HEK293 (cell line): ENCODE measurements at regions not wholly inside any gene's neighbourhood (a gene's known extent, or its start where the extent isn't known, plus 50 kb on each side); places are given as distances from the start of the nearest gene placed in this dataset.

Source experiments
- CTCF ChIA-PET: fragments of 350-600 bp; formaldehyde crosslinking; extraction: SDS; loops from one replicate; lab custom pipeline; 2021; ENCODE audit warnings: antibody characterized with exemption; lab: Yijun Ruan, JAX
- POLR2A ChIA-PET: fragments of 300-600 bp; formaldehyde crosslinking; extraction: SDS; loops from one replicate; lab custom pipeline; 2020; ENCODE audit warnings: antibody characterized with exemption, inconsistent platforms; lab: Yijun Ruan, JAX
- H3K27ac ChIP-seq: fragments of 200-500 bp; sonication (Bioruptor generic); 2 replicates; pipeline ENCODE4 v1.5.1; 2014; ENCODE audit warnings: low read depth, low read length, control low read depth, inconsistent platforms; ENCODE audit errors: extremely low read depth
- H3K36me3 ChIP-seq, 2 experiments: fragments of 200-500 bp in 1 of 2; sonication (Bioruptor generic) in 1 of 2; 1 replicate in 1 of 2; 2 replicates in 1 of 2; pipeline ENCODE4 v1.5.1; 2014 to 2017; ENCODE audit warnings: inconsistent platforms in 2 of 2, low read length in 2 of 2; ENCODE audit not compliant: control insufficient read depth in 2 of 2, insufficient read depth in 1 of 2
- H3K4me1 ChIP-seq: fragments of 200-500 bp; sonication (Bioruptor generic); 2 replicates; pipeline ENCODE4 v1.5.1; 2014; ENCODE audit warnings: mild to moderate bottlenecking, low read length, inconsistent platforms; ENCODE audit not compliant: control insufficient read depth, insufficient read depth
- H3K4me3 ChIP-seq: 2 replicates; pipeline ENCODE4 v1.5.1; 2011; ENCODE audit warnings: low read depth, mild to moderate bottlenecking, control low read depth, low read length, moderate library complexity
- H3K9me3 ChIP-seq: fragments of 200-500 bp; sonication (Bioruptor generic); 2 replicates; pipeline ENCODE4 v1.5.1; 2014; ENCODE audit warnings: low read depth, low read length, inconsistent platforms; ENCODE audit not compliant: control insufficient read depth, insufficient read depth
- EGR2 ChIP-seq: fragments of 450-650 bp; formaldehyde crosslinking; IDR thresholded peaks from 2 replicates; pipeline ENCODE4 v1.5.1; 2016; ENCODE audit warnings: low read depth, missing biosample characterization, missing genetic modification characterization
- KLF8 ChIP-seq: fragments of 450-650 bp; formaldehyde crosslinking; IDR thresholded peaks from 2 replicates; pipeline ENCODE4 v1.5.1; 2016; ENCODE audit warnings: missing biosample characterization, missing genetic modification characterization
- SP7 ChIP-seq: fragments of 450-650 bp; formaldehyde crosslinking; IDR thresholded peaks from 2 replicates; pipeline ENCODE4 v1.5.1; 2016; ENCODE audit warnings: missing biosample characterization, missing genetic modification characterization
- TRIM28 ChIP-seq: IDR thresholded peaks from 2 replicates; pipeline ENCODE4 v1.6.1; 2011; ENCODE audit warnings: low read length, control low read depth, borderline replicate concordance
- ZBTB48 ChIP-seq: fragments of 450-650 bp; formaldehyde crosslinking; IDR thresholded peaks from 2 replicates; pipeline ENCODE4 v1.5.1; 2016; ENCODE audit warnings: missing biosample characterization, missing genetic modification characterization
- ZNF140 ChIP-seq: fragments of 450-650 bp; formaldehyde crosslinking; IDR thresholded peaks from 2 replicates; pipeline ENCODE4 v1.5.1; 2016; ENCODE audit warnings: missing biosample characterization, missing genetic modification characterization
- ZNF146 ChIP-seq: fragments of 450-650 bp; formaldehyde crosslinking; IDR thresholded peaks from 2 replicates; pipeline ENCODE4 v1.5.1; 2016; ENCODE audit warnings: missing biosample characterization, missing genetic modification characterization
- ZNF19 ChIP-seq: fragments of 450-650 bp; formaldehyde crosslinking; IDR thresholded peaks from 2 replicates; pipeline ENCODE4; 2016; ENCODE audit warnings: missing biosample characterization, missing genetic modification characterization, low read depth
- ZNF24 ChIP-seq: fragments of 450-650 bp; formaldehyde crosslinking; IDR thresholded peaks from 2 replicates; pipeline ENCODE4 v1.5.1; 2016; ENCODE audit warnings: missing biosample characterization, missing genetic modification characterization
- ZNF354C ChIP-seq: fragments of 450-650 bp; formaldehyde crosslinking; IDR thresholded peaks from 2 replicates; pipeline ENCODE4 v1.5.1; 2016; ENCODE audit warnings: missing biosample characterization, missing genetic modification characterization, low read depth, borderline replicate concordance
- ZNF701 ChIP-seq: fragments of 450-650 bp; formaldehyde crosslinking; IDR thresholded peaks from 2 replicates; pipeline ENCODE4 v1.5.1; 2016; ENCODE audit warnings: missing biosample characterization, missing genetic modification characterization
- ZNF791 ChIP-seq: fragments of 450-650 bp; formaldehyde crosslinking; IDR thresholded peaks from 2 replicates; pipeline ENCODE4 v1.5.1; 2016; ENCODE audit warnings: missing biosample characterization, missing genetic modification characterization
- ZSCAN30 ChIP-seq: fragments of 450-650 bp; IDR thresholded peaks from 2 replicates; pipeline ENCODE4 v1.5.1; 2018; ENCODE audit warnings: missing biosample characterization, mild to moderate bottlenecking, missing genetic modification characterization, moderate library complexity
- TF ChIP-seq, protein P1 (sequence below): fragments of 450-650 bp; formaldehyde crosslinking; IDR thresholded peaks from 2 replicates; pipeline ENCODE4 v1.5.1; 2016; ENCODE audit warnings: missing biosample characterization, missing genetic modification characterization, low read depth
- TF ChIP-seq, protein P2 (sequence below): fragments of 450-650 bp; formaldehyde crosslinking; IDR thresholded peaks from 2 replicates; pipeline ENCODE4 v1.5.1; 2016; ENCODE audit warnings: missing biosample characterization, missing genetic modification characterization
- TF ChIP-seq, protein P3 (sequence below): fragments of 450-650 bp; formaldehyde crosslinking; IDR thresholded peaks from 2 replicates; pipeline ENCODE4 v1.5.1; 2017; ENCODE audit warnings: missing biosample characterization, missing genetic modification characterization
- TF ChIP-seq, protein P4 (sequence below): fragments of 450-650 bp; formaldehyde crosslinking; IDR thresholded peaks from 2 replicates; pipeline ENCODE4 v1.5.1; 2016; ENCODE audit warnings: missing biosample characterization, missing genetic modification characterization, borderline replicate concordance
- TF ChIP-seq, protein P5 (sequence below): fragments of 450-650 bp; formaldehyde crosslinking; IDR thresholded peaks from 2 replicates; pipeline ENCODE4 v1.5.1; 2016; ENCODE audit warnings: missing biosample characterization, missing genetic modification characterization
- TF ChIP-seq, protein P6 (sequence below): fragments of 450-650 bp; formaldehyde crosslinking; IDR thresholded peaks from 2 replicates; pipeline ENCODE4 v1.5.1; 2017; ENCODE audit warnings: missing biosample characterization, mild to moderate bottlenecking, missing genetic modification characterization, moderate library complexity

DNA sequence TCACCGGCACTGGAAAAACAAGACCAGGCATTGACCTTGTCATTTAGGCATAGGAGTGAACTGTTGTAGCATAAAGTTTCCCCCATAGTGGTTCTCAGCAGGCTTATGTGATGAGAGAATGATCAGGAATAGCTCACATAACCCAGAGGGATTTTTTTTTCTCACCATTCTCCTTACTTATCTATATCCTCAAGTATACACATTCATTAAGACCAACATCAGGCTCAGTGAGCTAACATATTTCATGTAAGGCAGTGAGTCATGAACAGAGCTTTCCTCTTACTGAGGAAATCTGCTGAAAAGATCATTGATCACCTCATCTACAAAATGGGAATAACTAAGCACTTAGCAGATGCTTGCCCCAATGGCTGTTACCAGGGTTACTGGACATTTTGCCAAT lies 396.6 kb upstream of the TMCO5A start (continued):
- TF ChIP-seq, protein P1, sequence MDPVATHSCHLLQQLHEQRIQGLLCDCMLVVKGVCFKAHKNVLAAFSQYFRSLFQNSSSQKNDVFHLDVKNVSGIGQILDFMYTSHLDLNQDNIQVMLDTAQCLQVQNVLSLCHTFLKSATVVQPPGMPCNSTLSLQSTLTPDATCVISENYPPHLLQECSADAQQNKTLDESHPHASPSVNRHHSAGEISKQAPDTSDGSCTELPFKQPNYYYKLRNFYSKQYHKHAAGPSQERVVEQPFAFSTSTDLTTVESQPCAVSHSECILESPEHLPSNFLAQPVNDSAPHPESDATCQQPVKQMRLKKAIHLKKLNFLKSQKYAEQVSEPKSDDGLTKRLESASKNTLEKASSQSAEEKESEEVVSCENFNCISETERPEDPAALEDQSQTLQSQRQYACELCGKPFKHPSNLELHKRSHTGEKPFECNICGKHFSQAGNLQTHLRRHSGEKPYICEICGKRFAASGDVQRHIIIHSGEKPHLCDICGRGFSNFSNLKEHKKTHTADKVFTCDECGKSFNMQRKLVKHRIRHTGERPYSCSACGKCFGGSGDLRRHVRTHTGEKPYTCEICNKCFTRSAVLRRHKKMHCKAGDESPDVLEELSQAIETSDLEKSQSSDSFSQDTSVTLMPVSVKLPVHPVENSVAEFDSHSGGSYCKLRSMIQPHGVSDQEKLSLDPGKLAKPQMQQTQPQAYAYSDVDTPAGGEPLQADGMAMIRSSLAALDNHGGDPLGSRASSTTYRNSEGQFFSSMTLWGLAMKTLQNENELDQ (tag by site-specific recombination) = no peak
- TF ChIP-seq ZBTB48 (tag by site-specific recombination) (no peak), KLF8 (tag by site-specific recombination) (no peak), SP7 (no peak)
- TF ChIP-seq, protein P2, sequence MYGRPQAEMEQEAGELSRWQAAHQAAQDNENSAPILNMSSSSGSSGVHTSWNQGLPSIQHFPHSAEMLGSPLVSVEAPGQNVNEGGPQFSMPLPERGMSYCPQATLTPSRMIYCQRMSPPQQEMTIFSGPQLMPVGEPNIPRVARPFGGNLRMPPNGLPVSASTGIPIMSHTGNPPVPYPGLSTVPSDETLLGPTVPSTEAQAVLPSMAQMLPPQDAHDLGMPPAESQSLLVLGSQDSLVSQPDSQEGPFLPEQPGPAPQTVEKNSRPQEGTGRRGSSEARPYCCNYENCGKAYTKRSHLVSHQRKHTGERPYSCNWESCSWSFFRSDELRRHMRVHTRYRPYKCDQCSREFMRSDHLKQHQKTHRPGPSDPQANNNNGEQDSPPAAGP = no peak

DNA sequence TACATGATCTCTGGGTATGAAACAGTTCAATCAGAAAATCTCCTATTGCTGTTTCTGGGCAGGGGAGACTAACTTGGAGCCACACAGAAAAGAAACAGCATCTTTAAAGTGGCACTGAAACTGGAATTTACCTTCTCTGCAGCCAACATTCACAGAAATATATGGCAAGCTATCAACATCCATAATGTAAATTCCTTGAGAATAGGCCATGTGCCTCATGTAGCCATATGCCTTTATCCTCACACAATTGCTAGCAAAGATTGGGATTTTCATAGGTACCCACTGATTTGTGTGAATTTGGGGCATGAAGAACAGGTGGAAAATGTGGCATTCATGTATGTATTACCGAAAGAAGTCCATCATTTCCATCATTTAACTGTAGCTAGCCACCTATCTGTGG lies 386.3 kb upstream of the TMCO5A start:
- CTCF ChIA-PET = no interaction called here
- H3K4me3 ChIP-seq = no peak overlapping the region

DNA sequence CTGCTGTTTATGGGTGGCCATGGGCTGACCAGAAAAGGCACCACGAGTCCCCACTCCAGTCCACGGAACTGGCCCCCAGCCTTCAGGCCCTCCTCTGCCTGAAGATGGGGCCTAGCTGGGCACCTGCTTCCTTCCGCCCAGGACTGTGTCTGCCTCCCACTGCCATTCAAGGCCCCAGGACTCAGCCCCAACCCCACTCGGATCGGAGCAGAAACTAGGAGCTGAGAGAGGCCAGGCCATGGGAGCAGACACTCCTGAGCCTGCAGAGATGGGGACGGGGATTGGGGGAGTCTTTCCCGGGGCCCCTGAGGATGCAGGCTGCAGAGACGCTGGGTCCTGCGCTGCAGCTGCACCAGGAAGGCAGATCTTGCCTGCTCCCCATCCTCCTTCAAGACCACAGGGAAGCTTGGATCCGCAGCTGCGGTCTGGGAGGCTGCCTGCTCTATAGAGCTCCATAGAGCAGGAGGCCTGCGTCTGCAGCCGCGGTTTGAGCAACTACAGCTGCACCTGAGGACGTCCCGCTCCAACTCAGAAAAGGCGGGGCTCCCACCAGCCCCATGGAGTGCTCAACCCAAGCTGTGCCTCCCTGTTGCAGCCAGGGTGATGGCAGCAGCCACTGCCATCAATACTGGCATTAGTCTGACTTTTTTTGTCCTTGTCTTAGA lies 383.9 kb upstream of the TMCO5A start:
- CTCF ChIA-PET = no interaction called here
- no peaks in the 10 kb centered on the region for H3K9me3 ChIP-seq
- H3K36me3 ChIP-seq = no peaks in the 10 kb centered on the region
- TF ChIP-seq, protein P3, sequence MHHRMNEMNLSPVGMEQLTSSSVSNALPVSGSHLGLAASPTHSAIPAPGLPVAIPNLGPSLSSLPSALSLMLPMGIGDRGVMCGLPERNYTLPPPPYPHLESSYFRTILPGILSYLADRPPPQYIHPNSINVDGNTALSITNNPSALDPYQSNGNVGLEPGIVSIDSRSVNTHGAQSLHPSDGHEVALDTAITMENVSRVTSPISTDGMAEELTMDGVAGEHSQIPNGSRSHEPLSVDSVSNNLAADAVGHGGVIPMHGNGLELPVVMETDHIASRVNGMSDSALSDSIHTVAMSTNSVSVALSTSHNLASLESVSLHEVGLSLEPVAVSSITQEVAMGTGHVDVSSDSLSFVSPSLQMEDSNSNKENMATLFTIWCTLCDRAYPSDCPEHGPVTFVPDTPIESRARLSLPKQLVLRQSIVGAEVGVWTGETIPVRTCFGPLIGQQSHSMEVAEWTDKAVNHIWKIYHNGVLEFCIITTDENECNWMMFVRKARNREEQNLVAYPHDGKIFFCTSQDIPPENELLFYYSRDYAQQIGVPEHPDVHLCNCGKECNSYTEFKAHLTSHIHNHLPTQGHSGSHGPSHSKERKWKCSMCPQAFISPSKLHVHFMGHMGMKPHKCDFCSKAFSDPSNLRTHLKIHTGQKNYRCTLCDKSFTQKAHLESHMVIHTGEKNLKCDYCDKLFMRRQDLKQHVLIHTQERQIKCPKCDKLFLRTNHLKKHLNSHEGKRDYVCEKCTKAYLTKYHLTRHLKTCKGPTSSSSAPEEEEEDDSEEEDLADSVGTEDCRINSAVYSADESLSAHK (tag by site-specific recombination) = no peak
- TF ChIP-seq TRIM28 (no peak), ZBTB48 (tag by site-specific recombination) (no peak)
- no peak overlapping the region for H3K4me3 ChIP-seq
- POLR2A ChIA-PET = no interaction called here
- H3K4me1 ChIP-seq = no peaks in the 10 kb centered on the region
- H3K27ac ChIP-seq = no peak overlapping the region

More for the DNA sequence above, 386.3 kb upstream of the TMCO5A start:
- no peaks in the 10 kb centered on the region for H3K9me3 ChIP-seq
- H3K4me1 ChIP-seq = no peaks in the 10 kb centered on the region
- no peaks in the 10 kb centered on the region for H3K36me3 ChIP-seq
- POLR2A ChIA-PET = no interaction called here
- no peak overlapping the region for H3K27ac ChIP-seq
- TF ChIP-seq ZNF791 (tag by site-specific recombination) (no peak), ZNF24 (tag by site-specific recombination) (no peak), ZNF146 (no peak)

DNA sequence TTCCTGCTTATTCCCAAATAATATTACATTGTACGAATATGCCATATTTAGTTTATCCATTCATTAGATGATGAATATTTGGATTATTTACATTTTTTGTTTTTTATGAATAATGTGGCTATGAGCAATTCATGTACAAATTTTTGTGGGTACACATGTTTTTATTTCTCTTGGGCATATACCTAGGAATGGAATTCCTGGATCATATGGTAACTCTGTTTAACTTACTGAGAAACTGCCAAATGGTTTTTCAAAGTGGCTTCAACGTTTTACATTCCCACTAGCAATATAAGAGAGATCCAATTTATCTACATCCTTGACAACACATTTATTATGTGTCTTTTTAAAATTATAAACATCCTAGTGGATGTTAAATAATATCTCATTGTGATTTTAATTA lies 362.0 kb upstream of the TMCO5A start:
- Histone ChIP-seq H3K9me3 (no peaks in the 10 kb centered on the region), H3K4me1 (no peaks in the 10 kb centered on the region), H3K36me3 (no peaks in the 10 kb centered on the region), H3K4me3 (no peak overlapping the region), H3K27ac (no peak overlapping the region)
- ChIA-PET POLR2A (no interaction called here), CTCF (no interaction called here)
- TF ChIP-seq ZNF140 (no peak), EGR2 (no peak), ZNF19 (tag by site-specific recombination) (no peak), ZSCAN30 (tag by site-specific recombination) (no peak), ZNF354C (tag by site-specific recombination) (no peak), ZNF701 (tag by site-specific recombination) (no peak)
- TF ChIP-seq, protein P4, sequence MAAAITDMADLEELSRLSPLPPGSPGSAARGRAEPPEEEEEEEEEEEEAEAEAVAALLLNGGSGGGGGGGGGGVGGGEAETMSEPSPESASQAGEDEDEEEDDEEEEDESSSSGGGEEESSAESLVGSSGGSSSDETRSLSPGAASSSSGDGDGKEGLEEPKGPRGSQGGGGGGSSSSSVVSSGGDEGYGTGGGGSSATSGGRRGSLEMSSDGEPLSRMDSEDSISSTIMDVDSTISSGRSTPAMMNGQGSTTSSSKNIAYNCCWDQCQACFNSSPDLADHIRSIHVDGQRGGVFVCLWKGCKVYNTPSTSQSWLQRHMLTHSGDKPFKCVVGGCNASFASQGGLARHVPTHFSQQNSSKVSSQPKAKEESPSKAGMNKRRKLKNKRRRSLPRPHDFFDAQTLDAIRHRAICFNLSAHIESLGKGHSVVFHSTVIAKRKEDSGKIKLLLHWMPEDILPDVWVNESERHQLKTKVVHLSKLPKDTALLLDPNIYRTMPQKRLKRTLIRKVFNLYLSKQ = no peak
- TF ChIP-seq, protein P5, sequence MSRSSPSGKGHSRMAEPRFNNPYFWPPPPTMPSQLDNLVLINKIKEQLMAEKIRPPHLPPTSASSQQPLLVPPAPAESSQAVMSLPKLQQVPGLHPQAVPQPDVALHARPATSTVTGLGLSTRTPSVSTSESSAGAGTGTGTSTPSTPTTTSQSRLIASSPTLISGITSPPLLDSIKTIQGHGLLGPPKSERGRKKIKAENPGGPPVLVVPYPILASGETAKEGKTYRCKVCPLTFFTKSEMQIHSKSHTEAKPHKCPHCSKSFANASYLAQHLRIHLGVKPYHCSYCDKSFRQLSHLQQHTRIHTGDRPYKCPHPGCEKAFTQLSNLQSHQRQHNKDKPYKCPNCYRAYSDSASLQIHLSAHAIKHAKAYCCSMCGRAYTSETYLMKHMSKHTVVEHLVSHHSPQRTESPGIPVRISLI (tag by site-specific recombination) = no peak
- TF ChIP-seq, protein P6, sequence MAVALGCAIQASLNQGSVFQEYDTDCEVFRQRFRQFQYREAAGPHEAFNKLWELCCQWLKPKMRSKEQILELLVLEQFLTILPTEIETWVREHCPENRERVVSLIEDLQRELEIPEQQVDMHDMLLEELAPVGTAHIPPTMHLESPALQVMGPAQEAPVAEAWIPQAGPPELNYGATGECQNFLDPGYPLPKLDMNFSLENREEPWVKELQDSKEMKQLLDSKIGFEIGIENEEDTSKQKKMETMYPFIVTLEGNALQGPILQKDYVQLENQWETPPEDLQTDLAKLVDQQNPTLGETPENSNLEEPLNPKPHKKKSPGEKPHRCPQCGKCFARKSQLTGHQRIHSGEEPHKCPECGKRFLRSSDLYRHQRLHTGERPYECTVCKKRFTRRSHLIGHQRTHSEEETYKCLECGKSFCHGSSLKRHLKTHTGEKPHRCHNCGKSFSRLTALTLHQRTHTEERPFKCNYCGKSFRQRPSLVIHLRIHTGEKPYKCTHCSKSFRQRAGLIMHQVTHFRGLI (tag by site-specific recombination) = no peak
